AG10803 (cell line): ENCODE measurements at regions not wholly inside any gene's neighbourhood (a gene's known extent, or its start where the extent isn't known, plus 50 kb on each side); places are given as distances from the start of the nearest gene placed in this dataset.

ENCODE experiments used
- DNase-seq: peaks from one replicate; pipeline ENCODE4 v3.0.0; 2010; ENCODE audit warnings: low read depth
- H3K4me3 ChIP-seq: 2 replicates; pipeline ENCODE4 v1.5.1; 2011; ENCODE audit warnings: mild to moderate bottlenecking, low read length, control low read depth
- TF ChIP-seq, protein P1 (sequence below): conservative IDR thresholded peaks from 2 replicates; pipeline ENCODE4 v1.5.1; 2011; ENCODE audit warnings: mild to moderate bottlenecking, low read length, control low read depth, inconsistent platforms

DNA sequence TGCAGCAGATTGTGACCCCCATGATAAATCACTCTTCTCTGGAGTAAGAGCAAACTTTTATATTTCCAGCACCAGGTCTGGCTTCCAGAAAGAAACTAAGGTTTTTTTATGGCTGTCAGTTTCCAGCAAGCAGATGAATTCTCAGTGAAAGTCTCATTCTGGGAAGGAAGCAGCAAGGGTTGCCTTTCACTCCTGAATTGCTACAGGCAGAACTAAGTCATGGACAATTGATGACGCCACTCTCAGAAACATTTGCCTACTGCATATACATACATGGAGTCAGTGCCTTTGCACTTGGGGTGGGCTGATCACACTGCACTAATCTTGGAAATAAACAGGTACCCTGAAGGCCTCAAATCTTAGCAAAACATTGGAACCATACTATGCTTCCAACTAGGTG lies 80.0 kb downstream of the IL21 start:
- no peak for DNase-seq
- TF ChIP-seq, protein P1, sequence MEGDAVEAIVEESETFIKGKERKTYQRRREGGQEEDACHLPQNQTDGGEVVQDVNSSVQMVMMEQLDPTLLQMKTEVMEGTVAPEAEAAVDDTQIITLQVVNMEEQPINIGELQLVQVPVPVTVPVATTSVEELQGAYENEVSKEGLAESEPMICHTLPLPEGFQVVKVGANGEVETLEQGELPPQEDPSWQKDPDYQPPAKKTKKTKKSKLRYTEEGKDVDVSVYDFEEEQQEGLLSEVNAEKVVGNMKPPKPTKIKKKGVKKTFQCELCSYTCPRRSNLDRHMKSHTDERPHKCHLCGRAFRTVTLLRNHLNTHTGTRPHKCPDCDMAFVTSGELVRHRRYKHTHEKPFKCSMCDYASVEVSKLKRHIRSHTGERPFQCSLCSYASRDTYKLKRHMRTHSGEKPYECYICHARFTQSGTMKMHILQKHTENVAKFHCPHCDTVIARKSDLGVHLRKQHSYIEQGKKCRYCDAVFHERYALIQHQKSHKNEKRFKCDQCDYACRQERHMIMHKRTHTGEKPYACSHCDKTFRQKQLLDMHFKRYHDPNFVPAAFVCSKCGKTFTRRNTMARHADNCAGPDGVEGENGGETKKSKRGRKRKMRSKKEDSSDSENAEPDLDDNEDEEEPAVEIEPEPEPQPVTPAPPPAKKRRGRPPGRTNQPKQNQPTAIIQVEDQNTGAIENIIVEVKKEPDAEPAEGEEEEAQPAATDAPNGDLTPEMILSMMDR: no peak
- no peak overlapping the region for H3K4me3 ChIP-seq

DNA sequence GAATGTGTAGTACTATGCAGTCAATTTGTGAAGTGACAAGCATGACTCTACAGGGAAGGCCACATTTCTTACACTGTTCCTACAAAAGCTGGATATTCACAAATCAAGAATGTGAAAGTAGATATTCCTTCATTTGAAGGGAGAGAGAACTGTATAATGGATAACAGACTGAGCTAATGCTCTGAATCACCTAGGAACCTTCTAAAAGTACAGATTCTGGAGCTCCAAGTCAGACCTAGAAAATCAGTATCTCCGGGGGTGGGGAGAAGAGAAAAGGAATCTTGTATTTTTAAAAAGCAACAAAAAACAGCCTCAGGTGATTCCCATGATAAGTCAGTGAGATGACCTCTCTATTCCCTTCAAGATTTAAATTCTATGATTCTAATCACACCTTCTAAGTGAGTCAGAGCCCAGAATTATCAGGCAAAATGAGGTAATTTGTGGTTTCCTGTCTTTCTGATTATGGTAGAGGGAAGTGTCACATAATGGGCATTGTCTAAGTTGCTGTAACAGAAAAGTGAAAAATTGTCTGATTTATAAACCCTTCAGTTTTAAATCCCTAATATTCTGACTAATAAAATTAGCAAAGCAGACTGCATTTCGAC lies 80.9 kb downstream of the IL21 start:
- H3K4me3 ChIP-seq: no peak overlapping the region
- TF ChIP-seq, protein P1: no peak
- DNase-seq: no peak

DNA sequence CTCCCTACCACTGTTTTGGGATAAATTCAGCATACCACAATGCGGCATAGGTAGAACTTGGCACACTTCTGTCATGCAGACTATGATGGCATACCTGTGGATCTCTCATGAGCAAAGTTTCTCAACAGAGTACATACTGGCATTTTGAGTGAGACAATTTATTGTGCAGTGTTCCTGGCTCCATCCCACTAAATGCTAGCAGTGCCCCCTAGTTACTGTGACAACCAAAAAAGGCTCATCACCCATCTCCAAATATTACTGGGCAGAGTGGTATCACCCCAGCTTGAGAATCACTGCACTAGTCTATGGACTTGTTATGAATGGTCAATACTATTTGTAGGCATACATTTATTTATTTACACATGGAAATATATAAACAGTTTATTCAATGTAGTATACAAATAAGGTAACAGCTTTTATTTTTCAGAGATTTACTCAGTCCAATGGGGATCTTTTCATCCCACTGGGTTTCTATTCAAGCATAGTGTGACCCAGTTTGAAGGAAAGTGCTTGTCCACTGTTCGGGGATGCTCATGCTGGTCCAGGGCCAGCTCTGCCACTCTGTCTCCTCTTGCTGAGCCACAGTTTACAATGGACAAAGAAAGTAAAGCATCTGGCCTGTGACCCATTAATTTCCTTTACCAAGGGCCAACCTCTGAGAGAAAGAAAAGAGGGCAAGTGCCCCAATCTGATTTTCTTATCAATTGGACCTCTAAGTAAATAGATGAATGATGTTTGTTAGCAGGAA lies 81.0 kb upstream of the IL2 start:
- TF ChIP-seq, protein P1: no peak
- no peak for DNase-seq
- H3K4me3 ChIP-seq: no peak overlapping the region

DNA sequence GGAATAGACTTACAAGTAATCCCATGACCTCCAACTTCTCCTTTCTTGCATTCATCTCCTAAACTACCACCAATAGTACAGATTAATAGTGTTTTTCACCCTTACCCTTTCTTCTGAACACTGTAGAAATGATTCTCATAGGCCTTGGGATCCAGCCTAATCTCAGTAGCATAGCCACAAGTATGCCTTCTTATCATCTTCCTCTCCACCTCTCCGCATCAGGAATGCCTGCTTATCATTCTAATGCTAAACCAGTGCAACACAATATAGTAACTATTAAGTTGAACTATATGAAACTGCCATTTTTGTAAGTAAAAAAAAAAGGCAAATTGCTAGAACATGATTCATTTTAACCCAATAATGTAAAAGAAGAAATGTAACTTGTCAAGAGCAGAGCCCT lies 79.5 kb upstream of the IL2 start:
- DNase-seq: no peak
- no peak overlapping the region for H3K4me3 ChIP-seq
- TF ChIP-seq, protein P1: no peak

DNA sequence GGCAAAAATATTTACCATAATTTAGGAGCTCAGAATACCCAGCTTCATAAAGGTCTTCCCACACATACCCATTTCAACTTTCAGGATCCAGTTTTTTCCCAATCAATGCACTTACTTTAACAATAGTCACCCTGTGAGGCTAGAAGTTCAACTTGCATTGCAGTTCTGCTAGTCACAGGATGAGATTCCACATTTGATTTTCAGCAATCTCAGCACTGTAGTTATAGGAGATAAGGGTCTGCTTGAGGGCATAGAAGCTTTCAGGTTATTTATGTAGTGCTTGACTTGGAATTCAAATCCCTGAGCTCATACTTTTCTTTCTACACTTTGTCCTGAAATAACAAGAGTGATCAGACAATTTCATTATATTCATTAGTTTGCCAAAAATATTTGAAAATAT lies 78.3 kb upstream of the IL2 start:
- TF ChIP-seq, protein P1: no peak
- no peak for DNase-seq
- H3K4me3 ChIP-seq: no peak overlapping the region

DNA sequence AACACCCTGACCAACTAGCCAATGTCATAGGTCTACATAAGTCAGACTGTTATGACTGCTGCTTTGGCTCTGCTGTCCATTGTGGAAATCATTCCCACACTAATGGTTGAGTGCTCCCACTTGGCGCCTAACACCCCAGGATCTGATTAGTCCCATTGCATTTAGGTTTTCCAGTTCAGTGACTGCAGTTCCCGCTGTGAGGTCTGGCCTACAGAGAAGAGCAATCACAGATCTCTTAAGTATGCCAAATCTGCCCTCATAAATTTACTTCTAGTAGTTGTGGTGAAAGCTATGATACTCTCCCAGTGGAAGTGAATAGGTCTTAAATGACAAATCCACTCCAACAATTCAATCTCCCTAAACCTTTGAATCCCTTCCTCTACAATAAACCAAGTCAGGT lies 77.3 kb upstream of the IL2 start:
- TF ChIP-seq, protein P1: no peak
- DNase-seq: no peak
- no peak overlapping the region for H3K4me3 ChIP-seq

DNA sequence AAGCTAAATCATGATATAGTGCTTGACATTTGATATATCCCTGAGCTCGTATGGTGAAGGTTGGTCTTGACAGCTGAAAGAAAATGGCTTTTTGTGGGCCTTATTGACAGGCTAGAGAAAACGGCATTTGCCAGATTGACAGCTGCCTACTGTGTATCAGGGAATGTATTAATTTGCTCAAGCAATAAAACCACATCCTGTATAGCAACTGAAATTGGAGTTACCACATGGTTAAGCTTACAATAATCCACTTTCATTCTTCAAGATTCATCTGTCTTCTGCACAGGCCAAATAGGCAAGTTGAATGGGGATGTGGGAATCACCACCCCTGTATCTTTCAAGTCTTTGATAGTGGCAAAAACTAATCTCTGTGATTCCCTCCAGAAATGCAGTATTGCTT lies 76.2 kb upstream of the IL2 start:
- TF ChIP-seq, protein P1: no peak
- DNase-seq: no peak
- H3K4me3 ChIP-seq: no peak overlapping the region
